ENCODE measurements at regions not wholly inside any gene's neighbourhood (a gene's known extent, or its start where the extent isn't known, plus 50 kb on each side); places are given as distances from the start of the nearest gene placed in this dataset.

- TF ChIP-seq CTCF (IDR thresholded peaks at IDR 0.05; ENCODE audit: low read depth, low read length), result no peak
- TF ChIP-seq EZH2phosphoT487 (IDR thresholded peaks at IDR 0.05; ENCODE audit: low read depth), result no peak
Measured at GRCh38 chr11:19458721-19459120, 218.0 kb upstream of the E2F8 start.
